ENCODE measurements at regions not wholly inside any gene's neighbourhood (a gene's known extent, or its start where the extent isn't known, plus 50 kb on each side); places are given as distances from the start of the nearest gene placed in this dataset.
A peak's percentile ranks its signal among the peaks of the same experiment; 100 is the strongest.
"Not testable (repeated sequence)": the region's sequence is repeated elsewhere in the genome, so short reads cannot be mapped to it uniquely, and the experiment has no call there.

DNA sequence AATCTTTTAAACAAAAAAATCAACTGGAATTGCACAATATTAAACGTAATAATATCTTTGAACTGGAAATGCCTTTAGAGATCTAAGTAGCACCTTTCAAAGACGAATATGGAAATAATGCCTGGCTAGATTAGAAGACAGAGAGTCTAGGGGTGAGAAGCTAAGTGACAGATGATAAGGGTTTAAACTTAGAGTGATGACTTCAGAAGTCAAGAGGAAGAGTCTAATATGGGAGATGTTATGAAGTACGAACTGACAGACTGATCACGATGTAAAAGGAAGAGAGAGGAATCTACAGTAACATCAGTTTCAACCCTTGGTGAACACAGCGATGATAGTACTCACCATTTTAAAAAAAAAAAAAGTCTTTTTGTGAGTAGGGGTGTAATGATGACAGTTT, 57.9 kb downstream of the HINT1 start:
- H3K4me3 ChIP-seq (ENCODE audit: low read depth, low read length), result no peak overlapping the region
- TF ChIP-seq, protein P1, sequence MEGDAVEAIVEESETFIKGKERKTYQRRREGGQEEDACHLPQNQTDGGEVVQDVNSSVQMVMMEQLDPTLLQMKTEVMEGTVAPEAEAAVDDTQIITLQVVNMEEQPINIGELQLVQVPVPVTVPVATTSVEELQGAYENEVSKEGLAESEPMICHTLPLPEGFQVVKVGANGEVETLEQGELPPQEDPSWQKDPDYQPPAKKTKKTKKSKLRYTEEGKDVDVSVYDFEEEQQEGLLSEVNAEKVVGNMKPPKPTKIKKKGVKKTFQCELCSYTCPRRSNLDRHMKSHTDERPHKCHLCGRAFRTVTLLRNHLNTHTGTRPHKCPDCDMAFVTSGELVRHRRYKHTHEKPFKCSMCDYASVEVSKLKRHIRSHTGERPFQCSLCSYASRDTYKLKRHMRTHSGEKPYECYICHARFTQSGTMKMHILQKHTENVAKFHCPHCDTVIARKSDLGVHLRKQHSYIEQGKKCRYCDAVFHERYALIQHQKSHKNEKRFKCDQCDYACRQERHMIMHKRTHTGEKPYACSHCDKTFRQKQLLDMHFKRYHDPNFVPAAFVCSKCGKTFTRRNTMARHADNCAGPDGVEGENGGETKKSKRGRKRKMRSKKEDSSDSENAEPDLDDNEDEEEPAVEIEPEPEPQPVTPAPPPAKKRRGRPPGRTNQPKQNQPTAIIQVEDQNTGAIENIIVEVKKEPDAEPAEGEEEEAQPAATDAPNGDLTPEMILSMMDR (conservative IDR thresholded peaks at IDR 0.05; ENCODE audit: low read depth, low read length), result no peak
- DNase-seq (ENCODE audit: low read depth), result no peak

DNA sequence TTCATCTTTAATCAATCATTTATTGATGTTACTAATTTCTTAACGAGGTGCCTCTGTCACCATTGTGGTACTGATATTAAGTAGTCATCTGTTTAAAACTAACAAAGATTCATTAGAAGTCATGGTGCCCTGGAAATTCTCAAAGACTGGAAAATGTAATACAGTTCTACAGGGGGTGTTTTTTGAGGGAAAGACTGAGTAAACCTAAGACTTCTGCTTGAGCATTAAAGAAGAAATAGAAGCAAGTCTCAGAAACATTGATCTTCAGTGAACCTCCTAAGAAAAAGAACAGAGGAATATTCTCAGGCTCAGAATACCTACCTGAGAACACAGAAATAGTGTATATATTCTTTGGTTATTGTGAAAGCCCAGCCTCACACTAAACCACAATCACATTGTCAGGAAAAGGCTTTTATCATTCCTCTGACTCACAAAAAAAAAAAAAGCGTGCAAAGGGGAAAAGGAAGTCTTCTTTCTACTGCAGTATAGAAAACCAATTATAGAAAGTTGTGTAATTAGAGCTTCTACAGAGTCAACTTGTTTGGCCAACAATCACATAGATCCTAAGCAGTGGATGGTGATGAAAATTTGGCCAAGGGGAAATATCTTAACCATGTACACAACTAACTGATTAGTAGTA, 60.8 kb downstream of the HINT1 start:
- peak; percentile 6 for DNase-seq (ENCODE audit: low read depth)
- TF ChIP-seq, protein P1 (conservative IDR thresholded peaks at IDR 0.05; ENCODE audit: low read depth, low read length), result no peak
- H3K4me3 ChIP-seq (ENCODE audit: low read depth, low read length), result no peak overlapping the region

DNA sequence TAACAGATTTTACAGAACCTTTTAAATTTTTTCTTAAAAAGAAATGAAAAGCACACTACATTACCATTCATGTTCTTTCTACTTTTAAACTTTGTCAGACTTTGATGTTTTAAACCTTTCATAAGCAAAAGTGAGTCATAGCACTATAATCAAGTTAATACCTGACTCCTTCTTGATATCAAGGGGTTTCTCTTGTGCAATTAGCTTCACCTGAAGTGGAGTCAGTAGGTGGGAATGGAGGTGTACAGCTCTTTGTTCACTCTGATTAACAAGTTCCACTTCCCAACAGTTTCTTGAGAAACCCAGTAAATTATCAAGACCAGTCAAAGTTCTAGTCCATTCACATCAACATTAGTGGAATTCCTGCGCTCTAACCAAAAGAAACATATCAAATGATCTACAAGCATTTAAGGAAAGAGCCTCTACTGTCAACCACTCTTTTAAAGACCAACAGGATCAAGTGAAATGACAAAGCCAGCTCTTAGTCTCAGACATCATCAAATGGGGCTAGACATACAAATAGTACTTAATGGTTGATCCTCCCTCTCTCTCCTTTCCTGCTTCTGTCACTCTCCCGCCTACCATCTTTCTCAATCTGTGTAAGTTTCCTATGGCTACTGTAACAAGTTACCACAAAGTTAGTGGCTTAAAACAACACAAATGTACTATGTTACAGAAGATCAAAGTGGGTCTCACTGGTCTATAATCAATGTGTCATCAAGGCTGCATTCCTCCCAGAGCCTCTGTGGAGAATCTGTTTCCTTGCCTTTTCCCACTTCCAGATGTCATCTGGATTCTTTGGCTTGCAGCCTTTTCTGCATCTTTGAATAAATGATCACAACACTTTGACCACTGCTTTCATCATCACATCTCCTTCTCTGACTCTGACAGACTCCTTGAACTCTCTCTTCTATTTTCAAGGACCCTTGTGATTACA, 68.0 kb downstream of the HINT1 start:
- TF ChIP-seq, protein P1 (conservative IDR thresholded peaks at IDR 0.05; ENCODE audit: low read depth, low read length), result no peak
- H3K4me3 ChIP-seq (ENCODE audit: low read depth, low read length), result no peak overlapping the region
- DNase-seq (ENCODE audit: low read depth), result no peak

DNA sequence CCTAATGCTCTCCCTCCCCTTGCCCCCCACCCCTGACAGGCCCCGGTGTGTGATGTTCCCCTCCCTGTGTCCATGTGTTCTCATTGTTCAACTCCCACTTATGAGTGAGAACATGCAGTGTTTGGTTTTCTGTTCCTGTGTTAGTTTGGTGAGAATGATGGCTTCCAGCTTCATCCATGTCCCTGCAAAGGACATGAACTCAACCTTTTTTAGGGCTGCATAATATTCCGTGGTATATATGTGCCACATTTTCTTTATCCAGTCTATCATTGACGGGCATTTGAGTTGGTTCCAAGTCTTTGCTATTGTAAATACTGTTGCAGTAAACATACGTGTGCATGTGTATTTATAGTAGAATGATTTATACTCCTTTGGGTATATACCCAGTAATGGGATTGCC, 69.5 kb downstream of the HINT1 start:
- not testable (repeated sequence) for H3K4me3 ChIP-seq (ENCODE audit: low read depth, low read length)

DNA sequence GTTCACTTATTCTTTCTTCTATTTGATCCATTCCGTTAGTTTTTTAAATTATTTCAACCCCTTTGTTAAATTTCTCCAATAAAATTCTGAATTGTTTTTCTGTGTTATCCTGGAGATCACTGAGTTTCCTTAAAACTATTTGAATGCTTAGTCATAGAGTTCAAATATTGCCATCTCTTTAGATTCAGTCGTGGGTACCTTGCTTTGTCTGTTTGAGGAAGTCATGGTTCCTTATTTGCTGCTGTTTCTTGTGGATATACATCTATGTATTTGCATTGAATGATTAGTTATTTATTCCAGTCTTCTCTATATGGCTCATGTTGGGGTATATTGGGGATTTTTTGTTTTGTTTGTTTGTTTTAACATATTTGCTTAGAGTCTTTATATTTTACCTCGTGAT, 80.6 kb downstream of the HINT1 start:
- TF ChIP-seq, protein P1 (conservative IDR thresholded peaks at IDR 0.05; ENCODE audit: low read depth, low read length), result no peak
- H3K4me3 ChIP-seq (ENCODE audit: low read depth, low read length), result no peak overlapping the region
- DNase-seq (ENCODE audit: low read depth), result no peak

More for the DNA sequence above, 69.5 kb downstream of the HINT1 start:
- DNase-seq (ENCODE audit: low read depth), result not testable (repeated sequence)

DNA sequence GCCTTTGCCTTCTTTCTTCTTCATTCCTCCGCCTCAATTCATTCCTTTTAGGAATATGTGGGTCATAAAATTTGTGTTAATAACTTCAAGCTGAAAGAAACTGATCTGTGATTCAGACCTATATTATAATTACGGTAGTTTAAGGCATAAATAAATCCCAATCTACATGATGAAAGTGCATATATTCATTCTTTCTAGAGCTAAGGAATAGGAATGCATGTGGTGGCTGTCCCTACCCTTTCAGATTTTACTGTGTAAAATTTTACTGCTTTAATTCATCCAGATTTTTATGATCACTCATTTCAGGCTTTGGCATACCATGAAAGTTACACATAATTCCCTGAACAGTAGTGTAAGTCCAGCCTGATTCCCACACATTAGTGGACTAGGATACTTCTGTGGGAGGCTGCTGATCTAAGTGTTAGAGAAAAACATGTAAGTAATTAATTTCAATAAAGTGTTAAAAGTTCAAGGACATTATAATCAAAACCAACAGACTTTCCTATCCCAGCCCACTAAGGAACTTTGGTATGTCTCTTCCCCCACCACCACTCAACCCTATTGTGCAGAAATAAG, 83.1 kb downstream of the HINT1 start:
- DNase-seq (ENCODE audit: low read depth), result no peak
- TF ChIP-seq, protein P1 (conservative IDR thresholded peaks at IDR 0.05; ENCODE audit: low read depth, low read length), result no peak

DNA sequence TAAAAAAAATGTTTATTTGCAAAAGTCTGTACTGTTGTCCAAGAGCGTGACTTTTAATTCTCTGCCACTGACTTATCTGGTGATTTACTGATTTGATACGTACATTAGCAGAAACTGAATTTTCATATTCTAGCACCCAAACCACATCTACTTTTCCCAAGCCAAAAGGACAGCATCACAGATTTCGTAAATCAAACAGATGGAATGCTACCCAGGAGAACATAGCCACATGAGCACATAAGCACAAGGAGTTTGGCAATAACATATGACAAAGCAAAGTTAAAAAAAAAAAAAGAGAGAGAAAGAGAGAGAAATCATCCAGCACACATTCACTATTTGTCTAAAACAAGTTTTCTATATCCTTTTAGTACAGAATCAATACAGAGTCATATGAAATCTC, 83.7 kb downstream of the HINT1 start:
- peak; percentile 47 for DNase-seq (ENCODE audit: low read depth)
- TF ChIP-seq, protein P1 (conservative IDR thresholded peaks at IDR 0.05; ENCODE audit: low read depth, low read length), result no peak

More for the DNA sequence above, 83.1 kb downstream of the HINT1 start:
- no peak overlapping the region for H3K4me3 ChIP-seq (ENCODE audit: low read depth, low read length)

More for the DNA sequence above, 83.7 kb downstream of the HINT1 start:
- H3K4me3 ChIP-seq (ENCODE audit: low read depth, low read length), result no peak overlapping the region
